MM.1S (cell line): ENCODE measurements at regions not wholly inside any gene's neighbourhood (a gene's known extent, or its start where the extent isn't known, plus 50 kb on each side); places are given as distances from the start of the nearest gene placed in this dataset.
"Not testable (repeated sequence)": the region's sequence is repeated elsewhere in the genome, so short reads cannot be mapped to it uniquely, and the experiment has no call there.

ENCODE experiments used
- DNase-seq: peaks from one replicate; pipeline ENCODE4 v3.0.0-alpha.2; 2015
- H2AFZ ChIP-seq: fragments of 300-600 bp; sonication (generic); 2 replicates; pipeline ENCODE4 v1.6.0; 2016; ENCODE audit warnings: antibody characterized with exemption, low read length
- H3F3A ChIP-seq: fragments of 300-600 bp; sonication (generic); 2 replicates; pipeline ENCODE4 v1.6.1; 2016; ENCODE audit warnings: mild to moderate bottlenecking, antibody characterized with exemption, low read length, moderate library complexity, mixed read lengths; ENCODE audit not compliant: insufficient read depth
- H3K27ac ChIP-seq: fragments of 300-600 bp; sonication (generic); 2 replicates; pipeline ENCODE4 v1.5.1; 2016; ENCODE audit warnings: mild to moderate bottlenecking, low read length
- H3K27me3 ChIP-seq: fragments of 300-600 bp; sonication (generic); replicated peaks from 2 replicates; pipeline ENCODE4 v1.6.0; 2016; ENCODE audit warnings: low read length; ENCODE audit not compliant: insufficient read depth
- H3K36me3 ChIP-seq: fragments of 300-600 bp; sonication (generic); replicated peaks from 2 replicates; pipeline ENCODE4 v1.6.1; 2016; ENCODE audit warnings: mild to moderate bottlenecking, low read length, mixed read lengths; ENCODE audit not compliant: insufficient read depth
- H3K4me1 ChIP-seq: fragments of 300-600 bp; sonication (generic); 2 replicates; pipeline ENCODE4 v1.6.1; 2016; ENCODE audit warnings: low read length, mixed read lengths
- H3K4me2 ChIP-seq: fragments of 300-600 bp; sonication (generic); 2 replicates; pipeline ENCODE4 v1.6.0; 2016; ENCODE audit warnings: low read depth, low read length
- H3K4me3 ChIP-seq: fragments of 300-600 bp; sonication (generic); 2 replicates; pipeline ENCODE4 v1.5.1; 2016; ENCODE audit warnings: low read length, mixed read lengths
- H3K79me2 ChIP-seq: fragments of 300-600 bp; sonication (generic); 2 replicates; pipeline ENCODE4 v1.6.1; 2016; ENCODE audit warnings: mixed run types, low read length, mixed read lengths
- H3K9ac ChIP-seq: fragments of 300-600 bp; sonication (generic); 2 replicates; pipeline ENCODE4 v1.6.1; 2016; ENCODE audit warnings: low read length, mixed read lengths
- H3K9me2 ChIP-seq: fragments of 300-600 bp; sonication (generic); replicated peaks from 2 replicates; pipeline ENCODE4 v1.6.1; 2016; ENCODE audit warnings: mild to moderate bottlenecking, low read length, mixed read lengths; ENCODE audit not compliant: insufficient read depth
- H3K9me3 ChIP-seq: fragments of 300-600 bp; sonication (generic); replicated peaks from 2 replicates; pipeline ENCODE4 v1.6.1; 2016; ENCODE audit warnings: mild to moderate bottlenecking, low read length, mixed read lengths; ENCODE audit not compliant: insufficient read depth
- H4K20me1 ChIP-seq: fragments of 300-600 bp; sonication (generic); 2 replicates; pipeline ENCODE4 v1.6.1; 2016; ENCODE audit warnings: mild to moderate bottlenecking, low read length, moderate library complexity, mixed read lengths; ENCODE audit not compliant: insufficient read depth
- CTCF ChIP-seq: fragments of 300-600 bp; sonication (generic); IDR thresholded peaks from 2 replicates; pipeline ENCODE4 v1.5.1; 2016; ENCODE audit warnings: antibody characterized with exemption, low read length, mixed read lengths
- EZH2 ChIP-seq: fragments of 300-600 bp; sonication (generic); optimal IDR thresholded peaks from 2 replicates; pipeline ENCODE3; 2017; ENCODE audit warnings: low read depth, mild to moderate bottlenecking, antibody characterized with exemption, low read length, mixed read lengths
- EZH2phosphoT487 ChIP-seq: fragments of 300-600 bp; sonication (generic); IDR thresholded peaks from 2 replicates; pipeline ENCODE4 v1.6.1; 2018; ENCODE audit warnings: antibody characterized with exemption, low read length

DNA sequence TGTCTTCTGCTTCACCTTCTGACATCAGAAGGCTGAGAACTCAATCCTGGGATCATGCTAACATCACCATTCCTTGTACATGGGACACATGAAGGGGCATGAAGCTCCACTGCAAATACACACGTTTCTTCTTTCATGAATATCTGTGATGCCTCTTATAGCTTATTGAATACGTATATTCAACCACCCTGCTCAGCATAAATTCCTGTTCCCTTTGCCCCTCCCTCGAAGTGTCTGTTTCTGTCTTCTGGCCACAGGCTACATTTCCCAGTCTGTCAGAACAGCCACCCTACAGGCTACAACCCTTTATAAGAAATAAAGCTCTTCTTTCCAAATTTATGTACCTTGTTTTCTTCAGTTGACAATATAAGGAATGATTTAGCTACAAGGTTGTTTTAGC, 201.3 kb upstream of the STS start:
- no peak overlapping the region for H3K4me2 ChIP-seq
- H3K9ac ChIP-seq, result no peak overlapping the region
- no peak for DNase-seq
- H3K4me1 ChIP-seq, result no peaks in the 10 kb centered on the region
- no peaks in the 10 kb centered on the region for H3K9me2 ChIP-seq
- no peaks in the 10 kb centered on the region for H3K27me3 ChIP-seq
- H3K4me3 ChIP-seq, result no peak overlapping the region
- H2AFZ ChIP-seq, result no peak overlapping the region
- TF ChIP-seq EZH2 (no peak), EZH2phosphoT487 (no peak), CTCF (no peak)
- no peaks in the 10 kb centered on the region for H3F3A ChIP-seq
- no peak overlapping the region for H3K27ac ChIP-seq
- H4K20me1 ChIP-seq, result no peaks in the 10 kb centered on the region
- H3K36me3 ChIP-seq, result no peaks in the 10 kb centered on the region
- no peaks in the 10 kb centered on the region for H3K79me2 ChIP-seq
- no peaks in the 10 kb centered on the region for H3K9me3 ChIP-seq

GRCh38 chrX:6941041-6941440, 206.5 kb upstream of the STS start:
- H3K4me2 ChIP-seq, result no peak overlapping the region
- TF ChIP-seq CTCF (no peak), EZH2phosphoT487 (no peak), EZH2 (no peak)
- H4K20me1 ChIP-seq, result no peaks in the 10 kb centered on the region
- H3K4me3 ChIP-seq, result no peak overlapping the region
- no peaks in the 10 kb centered on the region for H3K4me1 ChIP-seq
- no peaks in the 10 kb centered on the region for H3F3A ChIP-seq
- no peaks in the 10 kb centered on the region for H3K9me3 ChIP-seq
- H3K36me3 ChIP-seq, result no peaks in the 10 kb centered on the region
- H3K79me2 ChIP-seq, result no peaks in the 10 kb centered on the region
- H3K27ac ChIP-seq, result no peak overlapping the region
- H2AFZ ChIP-seq, result no peak overlapping the region
- H3K27me3 ChIP-seq, result no peaks in the 10 kb centered on the region
- H3K9me2 ChIP-seq, result no peaks in the 10 kb centered on the region
- no peak for DNase-seq
- no peak overlapping the region for H3K9ac ChIP-seq

DNA sequence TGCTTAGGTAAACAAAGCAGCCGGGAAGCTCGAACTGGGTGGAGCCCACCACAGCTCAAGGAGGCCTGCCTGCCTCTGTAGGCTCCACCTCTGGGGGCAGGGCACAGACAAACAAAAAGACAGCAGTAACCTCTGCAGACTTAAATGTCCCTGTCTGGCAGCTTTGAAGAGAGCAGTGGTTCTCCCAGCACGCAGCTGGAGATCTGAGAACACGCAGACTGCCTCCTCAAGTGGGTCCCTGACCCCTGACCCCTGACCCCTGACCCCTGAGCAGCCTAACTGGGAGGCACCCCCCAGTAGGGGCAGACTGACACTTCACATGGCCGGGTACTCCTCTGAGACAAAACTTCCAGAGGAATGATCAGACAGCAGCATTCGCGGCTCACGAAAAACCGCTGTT, 214.6 kb upstream of the STS start:
- H3K27ac ChIP-seq, H3K27me3 ChIP-seq, H3K9me2 ChIP-seq, H3F3A ChIP-seq, H3K36me3 ChIP-seq, H3K4me3 ChIP-seq, H3K79me2 ChIP-seq, H3K4me1 ChIP-seq, DNase-seq, H4K20me1 ChIP-seq, H3K4me2 ChIP-seq, H3K9ac ChIP-seq, H3K9me3 ChIP-seq, H2AFZ ChIP-seq: not testable (repeated sequence)

- TF ChIP-seq EZH2 (no peak), CTCF (no peak), EZH2phosphoT487 (no peak)
- Histone ChIP-seq H3K9ac (no peak overlapping the region), H3K4me2 (no peak overlapping the region), H3K9me2 (no peaks in the 10 kb centered on the region), H2AFZ (no peak overlapping the region), H3K9me3 (no peaks in the 10 kb centered on the region), H3K79me2 (no peaks in the 10 kb centered on the region), H3K4me3 (no peak overlapping the region), H3K27me3 (no peaks in the 10 kb centered on the region), H3K27ac (no peak overlapping the region), H3F3A (no peaks in the 10 kb centered on the region), H4K20me1 (no peaks in the 10 kb centered on the region), H3K36me3 (no peaks in the 10 kb centered on the region), H3K4me1 (no peaks in the 10 kb centered on the region)
- no peak for DNase-seq
Measured at GRCh38 chrX:6930307-6930849, 217.1 kb upstream of the STS start.
